ENCODE measurements at regions not wholly inside any gene's neighbourhood (a gene's known extent, or its start where the extent isn't known, plus 50 kb on each side); places are given as distances from the start of the nearest gene placed in this dataset.

GRCh38 chr9:31790720-31791119, 593.7 kb upstream of the ACO1 start:
- no peak for FAIRE-seq
- Histone ChIP-seq H3K79me2 (ENCODE audit: insufficient read depth, low read length) (no peaks in the 10 kb centered on the region), H3K9ac (ENCODE audit: insufficient read depth, low read depth, low read length) (no peak overlapping the region), H2AFZ (ENCODE audit: low read length) (no peak overlapping the region), H3K4me1 (ENCODE audit: insufficient read depth, low read length) (no peaks in the 10 kb centered on the region), H3K36me3 (replicated peaks in 1 of 2; ENCODE audit: control insufficient read depth in 1 of 2, insufficient read depth in 2 of 2, low read length in 2 of 2) (no peaks in the 10 kb centered on the region), H3K27ac (ENCODE audit: extremely low read length, insufficient read depth, low read length) (no peak overlapping the region), H3K4me2 (ENCODE audit: low read depth, low read length) (no peak overlapping the region), H3K27me3 (ENCODE audit: control insufficient read depth in 1 of 2, insufficient read depth in 2 of 2, low read length in 2 of 2) (no peaks in the 10 kb centered on the region; a peak in 1 of 5 replicates), H3K4me3 (replicated peaks in 1 of 3; ENCODE audit: insufficient read depth in 1 of 3, low read depth in 2 of 3, low read length in 3 of 3) (no peak overlapping the region), H3K9me3 (ENCODE audit: low read length) (no peaks in the 10 kb centered on the region), H4K20me1 (ENCODE audit: insufficient read depth, low read length) (no peaks in the 10 kb centered on the region)
- TF ChIP-seq MAFK (conservative IDR thresholded peaks at IDR 0.05 in 1 of 2, IDR thresholded peaks at IDR 0.05 in 1 of 2; ENCODE audit: low read length in 2 of 2) (peak; percentile 26 to 42; a peak in 1 of 4 replicates), MAFG (CRISPR knock-in tag; IDR thresholded peaks at IDR 0.05) (0 out of 2 replicates have a peak, but pooled peaks have one; percentile 25), CHD2 (IDR thresholded peaks at IDR 0.05; ENCODE audit: low read depth, low read length) (no peak), FOSL2 (CRISPR knock-in tag; IDR thresholded peaks at IDR 0.05) (peak; percentile 73), SALL1 (CRISPR knock-in tag; IDR thresholded peaks at IDR 0.05) (no peak), NFE2 (CRISPR knock-in tag; IDR thresholded peaks at IDR 0.05) (0 out of 2 replicates have a peak, but pooled peaks have one; percentile 34), FOXM1 (CRISPR knock-in tag; IDR thresholded peaks at IDR 0.05) (no peak), ZNF788 (CRISPR knock-in tag; IDR thresholded peaks at IDR 0.05; ENCODE audit: borderline replicate concordance) (no peak), ZBTB7B (CRISPR knock-in tag; IDR thresholded peaks at IDR 0.05) (no peak), HOXA3 (CRISPR knock-in tag; IDR thresholded peaks at IDR 0.05) (no peak), TFAP4 (IDR thresholded peaks at IDR 0.05; ENCODE audit: borderline replicate concordance, low read depth) (0 out of 2 replicates have a peak, but pooled peaks have one; percentile 14), MAFF (IDR thresholded peaks at IDR 0.05; ENCODE audit: low read depth, low read length) (peak; percentile 12; the same call in 1 of the 2 replicates), NFE2L2 (IDR thresholded peaks at IDR 0.05; ENCODE audit: low read length) (peak; percentile 76)
- TF ChIP-seq, protein P1, sequence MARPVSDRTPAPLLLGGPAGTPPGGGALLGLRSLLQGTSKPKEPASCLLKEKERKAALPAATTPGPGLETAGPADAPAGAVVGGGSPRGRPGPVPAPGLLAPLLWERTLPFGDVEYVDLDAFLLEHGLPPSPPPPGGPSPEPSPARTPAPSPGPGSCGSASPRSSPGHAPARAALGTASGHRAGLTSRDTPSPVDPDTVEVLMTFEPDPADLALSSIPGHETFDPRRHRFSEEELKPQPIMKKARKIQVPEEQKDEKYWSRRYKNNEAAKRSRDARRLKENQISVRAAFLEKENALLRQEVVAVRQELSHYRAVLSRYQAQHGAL (CRISPR knock-in tag; IDR thresholded peaks at IDR 0.05; ENCODE audit: not compliant biosample characterization): no peak
- TF ChIP-seq, protein P2, sequence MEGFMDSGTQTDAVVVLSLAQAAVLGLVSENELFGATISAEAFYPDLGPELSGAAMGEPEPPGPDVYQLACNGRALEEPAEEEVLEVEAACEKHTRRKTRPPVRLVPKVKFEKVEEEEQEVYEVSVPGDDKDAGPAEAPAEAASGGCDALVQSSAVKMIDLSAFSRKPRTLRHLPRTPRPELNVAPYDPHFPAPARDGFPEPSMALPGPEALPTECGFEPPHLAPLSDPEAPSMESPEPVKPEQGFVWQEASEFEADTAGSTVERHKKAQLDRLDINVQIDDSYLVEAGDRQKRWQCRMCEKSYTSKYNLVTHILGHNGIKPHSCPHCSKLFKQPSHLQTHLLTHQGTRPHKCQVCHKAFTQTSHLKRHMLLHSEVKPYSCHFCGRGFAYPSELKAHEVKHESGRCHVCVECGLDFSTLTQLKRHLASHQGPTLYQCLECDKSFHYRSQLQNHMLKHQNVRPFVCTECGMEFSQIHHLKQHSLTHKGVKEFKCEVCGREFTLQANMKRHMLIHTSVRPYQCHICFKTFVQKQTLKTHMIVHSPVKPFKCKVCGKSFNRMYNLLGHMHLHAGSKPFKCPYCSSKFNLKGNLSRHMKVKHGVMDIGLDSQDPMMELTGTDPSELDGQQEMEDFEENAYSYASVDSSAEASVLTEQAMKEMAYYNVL (CRISPR knock-in tag; IDR thresholded peaks at IDR 0.05; ENCODE audit: borderline replicate concordance): no peak
- no TSS peak for BruUV-seq (replicated peaks)
- 2% methylated on average over 6 of the region's 8 CpGs for WGBS (ENCODE audit: low lambda C conversion rate)
- POLR2A ChIA-PET: interaction anchor here (0.5 kb wide), 1 partner anchor 340 kb away, joined by 3 read pairs; no protein-coding TSS in a partner anchor
- in situ Hi-C loops (cut with HindIII; ENCODE audit: extremely low pct_ligation_motif_present, low pct_unique_long_range_greater_than_20kb): loop anchor here (25.0 kb wide), 2 partner anchors 678 to 1953 kb away; no protein-coding TSS in a partner anchor
- no peak for ATAC-seq
- intact Hi-C loops (cut with micrococcal nuclease; ENCODE audit: unreplicated experiment): no loop called here
- peak; percentile 9 for DNase-seq (ENCODE audit: low spot score)
- CTCF ChIA-PET (ENCODE audit: low intra/inter-chr PET ratio, low total read pairs): no interaction called here
